NCI-H524 (cell line): ENCODE measurements at regions not wholly inside any gene's neighbourhood (a gene's known extent, or its start where the extent isn't known, plus 50 kb on each side); places are given as distances from the start of the nearest gene placed in this dataset.

Source experiments
- DNase-seq, 2 experiments: peaks; one replicate each; lab custom pipeline; 2025; lab: John Stamatoyannopoulos, UW

DNA sequence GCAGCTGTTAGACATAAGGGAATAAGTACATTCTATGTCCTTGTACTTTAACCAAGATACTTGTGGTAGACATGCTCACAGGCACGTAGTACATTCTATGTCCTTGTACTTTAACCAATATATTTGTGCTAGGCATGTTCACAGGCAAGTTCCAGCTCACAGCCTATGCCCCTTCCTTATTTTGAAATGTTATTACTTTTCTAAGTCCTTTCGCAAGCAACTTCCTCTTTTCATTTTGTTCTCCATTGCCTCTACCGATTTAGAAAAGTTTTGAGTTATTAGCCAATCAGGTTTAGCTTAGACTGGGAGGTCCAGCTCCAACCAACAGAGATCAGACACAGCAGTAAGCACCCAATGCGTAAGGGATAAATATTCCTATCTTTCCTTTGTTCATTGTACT, 60.1 kb upstream of the NUDT7 start:
- no peak for DNase-seq

DNA sequence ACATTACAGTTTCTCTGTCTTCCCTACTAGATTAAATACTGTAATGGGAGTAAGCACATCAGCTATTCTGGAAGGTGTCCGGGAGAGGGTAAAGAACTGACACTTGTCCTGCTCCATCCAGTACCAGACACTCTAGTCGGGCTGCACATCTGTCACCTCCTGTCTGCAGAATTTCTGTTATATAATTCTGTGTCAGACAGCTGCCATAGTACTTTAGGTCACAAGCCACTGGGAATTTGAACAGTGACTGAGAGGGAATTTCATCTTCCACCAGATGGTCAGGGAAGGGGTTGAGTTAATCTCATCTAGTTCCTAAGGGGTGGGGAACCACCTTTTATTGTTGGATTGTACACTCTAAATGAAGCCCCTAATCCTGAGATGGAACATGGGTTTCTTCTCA, 58.6 kb upstream of the NUDT7 start:
- peak; percentile 97 to 99 for DNase-seq

DNA sequence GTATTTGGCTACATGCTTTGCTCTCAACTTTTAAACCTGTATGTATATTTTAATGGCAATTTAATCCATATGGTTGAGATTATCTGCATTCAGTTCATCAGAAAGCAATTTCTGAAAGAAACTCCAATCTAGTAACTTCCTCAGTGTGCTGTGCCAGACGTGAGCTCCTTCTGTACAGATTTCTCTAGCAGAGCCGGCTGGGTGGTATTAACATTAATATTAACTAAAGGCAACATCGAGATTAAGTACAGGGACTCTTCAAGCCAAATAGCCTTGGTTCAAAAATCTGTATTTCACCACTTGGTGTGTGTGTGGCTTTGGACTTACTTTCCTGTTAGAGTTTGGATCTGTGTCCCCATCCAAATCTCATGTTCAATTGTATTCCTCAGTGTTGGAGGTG, 55.5 kb upstream of the NUDT7 start:
- DNase-seq = no peak

DNA sequence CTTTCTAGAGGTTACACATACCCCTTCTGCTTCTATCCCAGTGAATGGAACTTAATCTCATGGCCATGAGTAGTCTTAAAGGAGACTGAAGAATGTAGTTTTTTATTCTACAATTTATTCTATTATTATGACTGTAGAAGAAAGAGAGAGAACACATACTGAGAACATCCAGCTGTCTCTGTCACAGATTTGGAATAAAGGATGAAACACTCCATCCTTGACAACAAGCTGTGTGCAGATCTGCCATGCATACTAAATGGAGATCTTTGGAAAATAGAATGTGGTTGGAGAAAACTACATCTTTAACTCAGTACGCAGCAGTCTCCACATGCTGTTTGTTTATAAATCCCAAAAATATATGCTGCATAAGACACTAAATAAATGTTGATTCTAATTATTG, 54.1 kb upstream of the NUDT7 start:
- no peak for DNase-seq

DNA sequence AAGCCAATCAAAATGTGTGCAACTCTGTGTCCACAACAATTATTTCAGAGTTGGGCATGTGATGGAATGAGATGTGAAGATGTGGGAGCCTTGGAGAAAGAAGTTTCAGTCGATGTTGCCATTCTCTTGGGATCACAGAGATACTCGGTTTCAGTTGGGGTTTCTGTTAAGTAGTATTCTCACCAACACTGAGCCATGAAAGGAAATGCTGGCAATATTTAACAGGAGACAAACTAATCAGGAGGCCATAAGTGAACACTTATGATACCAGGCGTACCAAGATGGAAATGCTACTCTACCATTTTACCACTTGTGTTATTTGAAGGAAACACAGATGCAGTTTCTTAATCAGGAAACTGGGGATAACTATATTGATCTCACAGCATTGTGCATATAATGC, 53.3 kb upstream of the NUDT7 start:
- no peak for DNase-seq
